Left lung (tissue), 4 donors: ENCODE measurements at regions not wholly inside any gene's neighbourhood (a gene's known extent, or its start where the extent isn't known, plus 50 kb on each side); places are given as distances from the start of the nearest gene placed in this dataset.
"Not testable (repeated sequence)": the region's sequence is repeated elsewhere in the genome, so short reads cannot be mapped to it uniquely, and the experiment has no call there.

Experiments
- ATAC-seq: fragments of 200-7000 bp; cut with Tn5 transposase; one replicate; pipeline ENCODE4 v1.9.1; 2020; ENCODE audit warnings: moderate library complexity
- DNase-seq, 4 donors: peaks; one replicate each; pipeline ENCODE4 v3.0.0-alpha.2; 2013 to 2020
- H3K27ac ChIP-seq, 2 donors: fragments of 200-600 bp; sonication (generic) in 1 of 2; one replicate each; pipeline versions ENCODE4 v1.5.0 to v1.8.0; 2020 to 2021
- H3K27me3 ChIP-seq, 2 donors: fragments of 200-600 bp; sonication (generic) in 1 of 2; one replicate each; pipeline versions ENCODE4 v1.5.0 to v1.8.0; 2020 to 2021
- H3K36me3 ChIP-seq, 2 donors: fragments of 200-600 bp; sonication (generic) in 1 of 2; one replicate each; pipeline versions ENCODE4 v1.5.0 to v1.8.0; 2020 to 2021
- H3K4me1 ChIP-seq, 2 donors: fragments of 200-600 bp; one replicate each; pipeline ENCODE4 v1.8.0; 2021
- H3K4me3 ChIP-seq, 2 donors: fragments of 200-600 bp; sonication (generic) in 1 of 2; one replicate each; pipeline versions ENCODE4 v1.5.0 to v1.8.0; 2020 to 2021; ENCODE audit warnings: mild to moderate bottlenecking in 1 of 2
- H3K9me3 ChIP-seq, 2 donors: fragments of 200-600 bp; sonication (generic) in 1 of 2; one replicate each; pipeline versions ENCODE4 v1.5.0 to v1.8.0; 2020 to 2021
- CTCF ChIP-seq, 2 donors: fragments of 200-600 bp; sonication (generic) in 1 of 2; IDR thresholded peaks; one replicate each; pipeline versions ENCODE4 v1.5.0 to v1.8.0; 2021; ENCODE audit warnings: antibody characterized with exemption in 2 of 2
- intact Hi-C, 2 donors: fragments of 100-400 bp; cut with DNase I; formaldehyde crosslinking; loops; one replicate each; pipeline versions ENCODE4 v1.11.2 to v1.14.2; 2022
- donor health status: DM: no; HTN: yes; CAD: no.
- donor health status: DM: no; HTN: no; CAD: no.

GRCh38 chr18:66419400-66419799 is 184.5 kb downstream of the CDH19 start:
- intact Hi-C loops, result no loop called here
- H3K4me1 ChIP-seq, result no peaks in the 10 kb centered on the region
- H3K9me3 ChIP-seq, result peaks cover 0 to 3% of the 10 kb centered on the region in 2 donors
- H3K27me3 ChIP-seq, result no peaks in the 10 kb centered on the region
- ATAC-seq, result no peak
- H3K36me3 ChIP-seq, result no peaks in the 10 kb centered on the region
- H3K4me3 ChIP-seq, result no peak overlapping the region
- H3K27ac ChIP-seq, result no peak overlapping the region
- no peak for DNase-seq
- no peak for TF ChIP-seq CTCF (IDR thresholded peaks at IDR 0.05)

DNA sequence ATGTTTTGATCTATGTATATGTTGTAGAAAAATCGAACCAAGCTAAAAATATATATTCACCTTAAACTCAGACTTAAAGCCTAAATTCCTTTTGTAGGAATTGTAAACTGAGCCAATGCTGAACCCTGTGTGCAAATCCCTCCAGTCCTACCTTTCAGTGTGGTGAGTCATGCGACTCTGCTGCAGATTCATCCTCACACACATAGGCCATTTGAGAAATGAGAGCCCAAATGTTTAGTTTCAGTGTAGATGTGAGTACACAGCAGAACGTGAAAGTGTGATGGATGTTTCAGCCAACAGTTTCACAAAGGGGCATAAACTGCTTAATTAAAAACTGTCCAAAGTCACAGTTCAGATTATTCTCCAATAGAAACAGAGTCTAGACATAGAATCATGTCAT is 193.2 kb downstream of the CDH19 start:
- no peaks in the 10 kb centered on the region for H3K36me3 ChIP-seq
- H3K4me1 ChIP-seq, result no peaks in the 10 kb centered on the region
- H3K9me3 ChIP-seq, result peaks cover 0 to 7% of the 10 kb centered on the region in 2 donors
- H3K27me3 ChIP-seq, result no peaks in the 10 kb centered on the region
- ATAC-seq (no peak), DNase-seq (no peak)
- no peak overlapping the region for H3K4me3 ChIP-seq
- no peak for TF ChIP-seq CTCF (IDR thresholded peaks at IDR 0.05)
- intact Hi-C loops, result no loop called here
- H3K27ac ChIP-seq, result no peak overlapping the region

DNA sequence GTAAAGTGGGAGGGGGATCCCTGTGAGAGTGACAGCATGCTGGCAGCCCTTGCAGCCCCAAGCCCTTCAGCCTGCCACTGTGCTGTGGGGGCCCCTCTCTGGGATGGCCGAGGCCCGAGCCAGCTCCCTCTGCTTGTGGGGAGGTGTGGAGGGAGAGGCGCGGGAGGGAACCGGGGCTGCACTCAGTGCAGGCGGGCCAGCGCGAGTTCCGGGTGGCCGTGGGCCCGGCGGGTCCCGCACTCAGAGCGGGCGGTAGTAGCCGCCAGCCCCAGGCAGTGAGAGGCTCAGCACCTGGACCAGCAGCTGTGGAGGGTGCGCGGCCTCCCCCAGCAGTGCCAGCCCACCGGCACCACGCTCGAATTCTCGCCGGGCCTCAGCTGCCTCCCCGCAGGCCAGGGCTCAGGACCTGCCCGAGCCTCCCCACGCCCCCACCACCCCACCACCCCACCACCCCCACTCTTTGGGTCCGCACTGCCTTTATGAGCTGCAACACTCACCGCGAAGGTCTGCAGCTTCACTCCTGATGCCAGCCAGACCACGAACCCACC is 208.1 kb downstream of the CDH19 start:
- H3K9me3 ChIP-seq, result peaks cover 0 to 10% of the 10 kb centered on the region in 2 donors
- no peak for ATAC-seq
- H3K27me3 ChIP-seq, result no peaks in the 10 kb centered on the region
- no peak overlapping the region for H3K4me3 ChIP-seq
- intact Hi-C loops, result no loop called here
- no peak overlapping the region for H3K27ac ChIP-seq
- H3K4me1 ChIP-seq, result no peaks in the 10 kb centered on the region
- no peak for TF ChIP-seq CTCF (IDR thresholded peaks at IDR 0.05)
- H3K36me3 ChIP-seq, result no peaks in the 10 kb centered on the region
- DNase-seq, result peak in 1 of 4 donors; percentile 67

- no peaks in the 10 kb centered on the region for H3K27me3 ChIP-seq
- H3K36me3 ChIP-seq, result no peaks in the 10 kb centered on the region
- H3K27ac ChIP-seq, result no peak overlapping the region
- H3K9me3 ChIP-seq, result peaks cover 0 to 21% of the 10 kb centered on the region in 2 donors
- no peak overlapping the region for H3K4me3 ChIP-seq
- ATAC-seq (no peak), DNase-seq (no peak)
- intact Hi-C loops, result no loop called here
- no peak for TF ChIP-seq CTCF (IDR thresholded peaks at IDR 0.05)
- no peaks in the 10 kb centered on the region for H3K4me1 ChIP-seq
These were observed 210.4 kb downstream of the CDH19 start for GRCh38 chr18:66393463-66393862.

- no peak for TF ChIP-seq CTCF (IDR thresholded peaks at IDR 0.05)
- Histone ChIP-seq H3K4me3 (no peak overlapping the region), H3K27ac (no peak overlapping the region), H3K27me3 (no peaks in the 10 kb centered on the region), H3K4me1 (no peaks in the 10 kb centered on the region), H3K36me3 (no peaks in the 10 kb centered on the region), H3K9me3 (peaks cover 0 to 8% of the 10 kb centered on the region in 2 donors)
- DNase-seq (no peak), ATAC-seq (no peak)
- intact Hi-C loops, result no loop called here
These were observed 226.6 kb downstream of the CDH19 start for GRCh38 chr18:66377291-66377690.

DNA sequence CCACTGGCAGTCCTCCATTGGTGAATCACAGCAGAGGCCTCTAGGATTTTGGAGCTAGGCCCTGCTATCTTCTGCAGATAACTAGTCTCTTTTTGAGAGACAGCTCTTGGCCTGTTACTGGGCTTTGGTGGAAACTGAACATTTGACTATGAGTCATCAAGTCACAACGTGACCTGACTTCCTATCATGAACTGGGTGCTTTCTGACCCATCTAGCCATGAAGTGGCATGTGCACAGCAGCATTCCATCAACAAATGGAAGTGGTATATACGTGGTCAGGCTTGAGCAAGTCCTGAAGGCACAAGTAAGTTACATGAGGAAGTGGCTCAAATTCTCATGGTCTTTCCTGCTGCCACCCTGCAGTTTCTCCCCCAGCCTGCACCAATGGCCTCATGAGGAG is 228.5 kb downstream of the CDH19 start:
- peaks cover 0 to 11% of the 10 kb centered on the region in 2 donors for H3K9me3 ChIP-seq
- H3K4me3 ChIP-seq, DNase-seq, H3K36me3 ChIP-seq, ATAC-seq, H3K27me3 ChIP-seq, intact Hi-C loops, H3K4me1 ChIP-seq, H3K27ac ChIP-seq: not testable (repeated sequence)
